NCI-H446 treated with DMSO at 0.1 percent for 48 hours (cell line): ENCODE measurements at regions not wholly inside any gene's neighbourhood (a gene's known extent, or its start where the extent isn't known, plus 50 kb on each side); places are given as distances from the start of the nearest gene placed in this dataset.

ENCODE experiments used
- DNase-seq: peaks from one replicate; lab custom pipeline; 2025; lab: John Stamatoyannopoulos, UW

DNA sequence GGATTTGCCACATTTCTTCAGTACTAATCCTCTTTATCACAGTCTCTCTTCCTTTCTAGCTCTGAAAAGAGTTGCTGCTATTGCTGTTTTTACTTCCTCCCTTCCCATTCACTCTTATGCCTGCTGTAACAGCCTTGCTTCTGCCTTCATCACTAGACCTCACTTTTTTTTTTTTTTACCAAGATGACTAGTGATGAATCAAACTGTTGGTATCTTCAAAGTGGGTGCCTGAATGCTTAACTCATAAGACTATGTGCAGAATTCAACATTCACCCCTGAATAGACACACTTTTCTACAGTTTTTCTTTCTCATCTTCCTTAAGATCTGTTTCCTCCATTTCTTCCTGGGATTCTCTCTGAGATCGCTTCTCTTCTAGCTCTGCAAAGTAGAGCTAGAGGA, 217.2 kb upstream of the HTR2A start:
- DNase-seq: no peak

DNA sequence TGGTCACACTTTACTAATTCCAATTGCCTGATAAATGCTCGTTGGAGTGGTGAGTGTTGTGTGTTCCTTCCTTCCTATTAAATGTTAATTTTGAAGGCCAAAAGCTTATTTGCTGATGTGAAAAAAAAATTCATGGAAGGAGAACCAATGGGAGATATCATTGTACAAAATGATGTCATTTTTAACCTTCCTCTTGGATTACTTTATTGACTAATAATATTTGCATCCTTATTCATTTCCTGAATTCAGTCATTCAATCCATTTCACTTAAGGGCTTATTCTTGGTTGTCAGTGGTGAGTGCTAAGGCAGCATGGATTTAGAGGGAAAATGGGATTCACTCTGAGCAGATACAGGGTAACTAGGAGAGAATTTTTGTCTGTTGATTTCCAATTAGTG, 216.0 kb upstream of the HTR2A start:
- no peak for DNase-seq

DNA sequence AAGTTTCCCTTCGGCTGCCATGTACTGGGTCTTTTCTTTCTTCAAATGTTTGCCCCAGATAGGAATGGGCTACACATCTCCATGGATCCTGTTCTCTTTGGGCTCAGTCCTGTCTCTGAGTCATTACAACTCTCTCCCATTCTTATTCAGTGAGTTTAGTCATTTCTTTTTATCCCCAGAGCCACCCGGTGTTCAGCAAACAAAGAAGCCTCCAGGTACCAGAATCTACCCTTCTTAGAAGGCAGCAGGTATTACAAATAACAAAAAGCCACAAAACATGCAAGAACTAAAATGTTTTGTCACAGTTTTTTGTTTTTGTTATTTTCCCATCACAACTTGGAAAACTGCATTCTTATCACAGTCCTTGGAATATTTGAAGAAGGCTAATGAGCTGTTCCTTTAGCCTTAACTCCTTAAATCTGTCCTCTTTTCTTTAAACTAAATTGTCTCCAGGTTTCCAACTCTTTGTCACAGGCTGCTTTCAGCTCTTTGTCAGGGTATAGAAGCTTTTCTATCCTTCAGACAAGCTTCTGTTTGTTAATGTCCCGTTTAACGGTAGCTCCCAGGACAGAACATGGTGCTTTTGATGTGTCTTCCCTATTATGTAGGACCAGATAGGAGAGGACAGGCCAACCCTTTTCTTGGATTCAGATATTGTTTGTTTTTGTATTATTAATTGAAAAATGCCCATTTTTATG, 215.5 kb upstream of the HTR2A start:
- no peak for DNase-seq

DNA sequence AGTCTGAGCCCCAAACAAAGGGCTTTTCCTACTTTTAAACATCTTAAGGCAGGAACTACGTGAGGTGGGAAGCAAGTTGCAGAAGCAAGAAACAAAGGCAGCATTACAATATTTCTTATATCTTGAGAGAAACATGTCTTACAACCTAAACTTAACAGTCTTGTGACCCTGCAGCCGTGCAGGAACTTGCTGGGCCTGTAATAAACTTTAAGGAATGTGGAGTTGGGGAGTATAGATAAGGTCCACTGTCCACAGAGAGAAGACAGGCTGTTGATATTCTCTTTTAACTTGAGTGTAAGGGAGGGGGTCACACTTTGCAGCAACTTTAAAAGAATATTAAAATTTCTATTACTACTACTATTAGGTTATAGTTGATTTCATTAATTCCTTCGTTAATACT, 214.6 kb upstream of the HTR2A start:
- DNase-seq: no peak

DNA sequence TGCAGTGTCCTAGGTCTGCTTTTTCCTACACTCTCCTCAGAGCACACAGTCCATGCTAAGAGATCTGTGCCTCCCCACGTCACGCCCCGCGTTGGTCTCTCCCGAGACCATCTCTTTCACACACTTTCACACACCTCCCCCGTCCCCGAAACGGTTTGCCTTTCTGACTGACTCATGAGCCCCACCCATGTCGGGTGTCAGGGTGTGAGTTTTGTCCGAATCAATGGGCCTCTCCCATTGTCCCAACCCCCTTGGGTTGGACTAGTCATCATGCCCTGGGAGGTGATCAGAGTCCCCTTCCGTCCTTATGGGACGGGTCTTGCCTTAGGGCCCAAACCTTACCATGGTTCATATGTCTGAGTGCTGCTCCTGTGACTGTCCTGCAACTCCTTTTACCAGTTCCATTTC, 214.0 kb upstream of the HTR2A start:
- DNase-seq: no peak

DNA sequence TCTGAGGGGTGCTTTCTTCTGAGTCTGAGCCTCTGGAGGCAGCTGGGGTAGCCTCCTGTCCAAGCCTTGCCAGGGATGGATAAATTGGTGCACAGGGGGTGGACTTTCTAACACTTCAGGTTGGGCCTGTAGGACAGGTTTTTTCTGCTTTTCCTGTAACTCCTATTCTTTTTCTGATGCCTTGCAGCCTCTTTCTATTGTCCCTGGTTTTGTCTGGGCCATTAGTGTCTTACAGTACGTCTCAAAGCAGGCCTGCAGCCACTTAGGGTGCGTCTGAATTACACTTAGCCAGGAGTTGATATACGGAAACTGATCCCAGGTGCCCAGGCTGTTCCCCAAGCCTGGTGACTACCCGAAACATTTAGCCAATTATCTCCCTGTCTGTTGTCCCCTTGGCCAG, 213.3 kb upstream of the HTR2A start:
- DNase-seq: no peak

DNA sequence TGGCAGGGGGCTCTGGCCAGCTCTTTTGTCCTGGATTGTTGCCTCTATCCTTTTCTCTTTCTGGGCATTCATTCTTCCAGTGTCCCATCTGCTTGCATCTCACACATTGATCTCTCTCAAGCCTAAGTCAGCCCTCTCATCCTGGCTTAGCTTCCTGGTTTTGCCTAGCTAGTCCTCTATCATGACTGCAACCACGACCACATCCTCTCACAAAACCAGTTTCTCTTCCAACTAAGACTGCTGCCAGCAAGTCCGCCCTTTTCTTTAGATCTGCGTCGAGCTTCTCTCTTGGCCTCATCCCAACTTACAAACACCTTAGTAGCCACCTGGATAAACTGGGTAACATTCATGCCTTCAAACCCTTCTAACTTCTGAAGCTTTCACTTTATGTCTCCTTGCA, 212.2 kb upstream of the HTR2A start:
- DNase-seq: no peak

DNA sequence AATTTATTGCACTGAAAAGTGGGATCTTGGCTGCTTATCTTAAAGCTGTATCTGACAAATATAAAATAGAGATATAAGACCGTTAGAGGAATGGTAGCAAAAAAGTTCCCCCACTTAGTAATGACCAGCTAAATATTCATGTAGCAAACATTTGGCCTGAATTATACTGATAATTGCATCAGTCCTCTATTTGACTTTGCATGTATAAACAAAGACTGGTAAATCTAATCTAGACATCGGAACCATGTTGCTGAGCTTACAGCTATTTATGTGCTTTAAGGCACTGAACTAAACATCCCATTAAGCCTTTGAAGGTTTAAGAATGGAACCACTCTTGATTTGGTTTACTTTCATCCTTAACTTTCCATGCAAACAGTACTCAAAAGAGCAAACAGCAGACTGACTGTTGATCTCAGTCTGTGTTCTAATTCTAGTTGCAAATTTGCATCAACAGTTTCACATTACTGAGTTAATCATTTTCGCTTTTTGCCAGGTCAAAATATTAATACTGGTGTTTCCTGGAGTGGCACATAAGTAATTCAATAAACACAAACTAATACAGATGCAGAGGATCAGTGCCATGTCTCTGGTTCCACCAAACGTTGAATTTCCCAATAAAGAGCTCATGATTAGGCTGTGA, 203.5 kb upstream of the HTR2A start:
- no peak for DNase-seq

DNA sequence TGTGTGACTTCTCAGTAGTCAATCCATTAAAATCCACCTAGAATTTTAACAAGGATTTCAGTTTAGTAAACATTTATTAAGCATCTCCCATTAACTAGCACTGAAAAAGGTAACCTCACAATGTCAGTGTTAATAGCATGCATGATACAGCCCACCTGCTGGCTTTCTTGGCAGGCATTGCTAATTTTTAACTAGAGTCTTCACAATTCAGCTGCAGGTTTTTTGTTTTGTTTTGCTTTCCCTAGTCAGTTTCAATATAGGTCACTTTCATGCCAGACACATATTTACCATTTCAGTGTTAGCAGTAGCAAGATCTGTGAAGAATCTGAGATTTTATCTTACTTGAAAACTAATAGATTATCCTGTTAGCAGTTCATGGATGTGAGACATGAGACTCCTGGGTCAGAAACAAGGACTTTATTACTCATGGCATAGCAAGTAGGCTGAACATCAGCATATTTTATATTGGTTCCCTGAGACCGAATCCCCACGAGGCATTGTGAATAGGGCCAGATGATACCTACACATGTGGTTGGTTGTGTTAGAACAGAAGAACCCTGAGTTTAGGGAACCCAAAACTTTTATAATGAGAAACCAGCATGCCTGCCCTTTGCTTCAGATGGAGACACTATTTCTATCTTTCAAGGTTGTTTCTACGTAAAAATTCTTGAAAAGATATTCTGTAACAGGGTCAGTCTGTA, 198.0 kb upstream of the HTR2A start:
- DNase-seq: no peak

DNA sequence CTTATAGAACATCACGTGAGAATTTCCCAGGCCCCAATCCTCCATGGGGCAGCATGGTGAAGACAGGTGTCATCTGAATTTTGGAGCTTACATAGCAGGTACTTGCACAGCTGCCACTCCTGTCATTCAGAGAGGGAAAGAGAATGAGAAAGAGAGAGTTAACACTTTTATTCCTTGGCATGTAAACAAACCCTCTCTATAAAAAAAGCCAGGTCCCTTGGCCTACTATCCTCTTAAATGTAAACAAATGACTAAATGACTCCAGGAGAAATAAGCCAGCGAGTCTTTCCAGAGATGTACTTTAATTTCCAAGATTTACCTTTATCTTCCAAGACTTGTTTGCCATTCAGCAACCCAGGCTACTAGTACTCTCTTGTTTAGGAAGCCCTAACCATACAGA, 195.3 kb upstream of the HTR2A start:
- DNase-seq: no peak

DNA sequence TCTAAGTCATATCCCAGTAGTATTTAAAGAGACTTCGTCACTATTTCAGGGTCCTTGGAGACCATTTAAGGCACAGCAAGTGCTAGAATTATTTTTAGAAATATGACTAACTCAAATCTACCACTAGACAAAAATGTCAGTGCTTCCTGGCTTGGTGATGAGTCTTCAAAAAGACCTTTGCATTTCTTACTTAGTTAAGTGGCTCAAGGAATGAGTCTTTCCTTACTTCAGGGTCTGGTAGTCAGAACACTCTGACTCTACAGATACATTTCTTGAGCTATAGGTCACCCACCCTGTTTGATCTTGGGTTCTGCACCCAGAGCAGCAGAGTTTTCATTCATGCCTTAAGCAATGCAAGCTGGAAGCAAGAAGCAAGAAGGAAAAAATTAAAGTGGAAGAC, 191.0 kb upstream of the HTR2A start:
- DNase-seq: no peak

DNA sequence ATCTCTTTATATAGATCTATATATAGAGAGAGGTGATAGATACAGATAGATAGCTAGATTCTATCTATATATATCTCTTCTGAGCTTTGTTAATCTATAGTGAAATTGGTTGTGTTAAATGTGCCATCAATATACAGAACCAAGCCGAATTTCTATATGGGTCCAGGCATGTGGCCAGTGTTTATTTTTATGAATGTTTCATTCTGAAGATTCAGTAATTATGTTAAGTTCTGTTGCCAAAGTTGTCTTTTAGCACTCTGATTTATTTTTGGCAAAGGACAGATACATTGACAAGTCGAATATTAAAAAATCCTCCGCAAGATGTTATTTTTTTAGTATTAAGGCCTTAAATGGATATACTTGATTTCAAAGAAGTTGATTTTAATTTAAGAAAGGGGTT, 190.4 kb upstream of the HTR2A start:
- DNase-seq: no peak

DNA sequence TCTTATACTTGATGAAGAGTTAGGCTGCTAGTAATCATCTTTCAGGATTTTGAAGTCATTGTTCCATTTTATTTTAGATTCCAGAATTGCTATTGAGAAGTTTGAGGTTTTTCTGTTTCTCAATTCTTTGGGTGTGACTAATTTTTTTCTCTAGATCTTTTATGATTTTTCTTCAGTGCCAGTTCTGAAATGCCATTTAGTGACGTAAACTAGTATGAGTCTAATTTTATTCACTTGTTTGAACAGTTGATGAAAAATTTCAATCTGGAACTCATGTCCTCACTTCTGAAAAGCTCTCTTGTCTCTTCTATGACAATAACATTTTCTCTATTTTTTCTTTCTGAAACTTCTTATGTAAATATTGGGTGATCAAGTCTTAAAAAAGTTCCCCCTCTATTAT, 188.5 kb upstream of the HTR2A start:
- DNase-seq: no peak

DNA sequence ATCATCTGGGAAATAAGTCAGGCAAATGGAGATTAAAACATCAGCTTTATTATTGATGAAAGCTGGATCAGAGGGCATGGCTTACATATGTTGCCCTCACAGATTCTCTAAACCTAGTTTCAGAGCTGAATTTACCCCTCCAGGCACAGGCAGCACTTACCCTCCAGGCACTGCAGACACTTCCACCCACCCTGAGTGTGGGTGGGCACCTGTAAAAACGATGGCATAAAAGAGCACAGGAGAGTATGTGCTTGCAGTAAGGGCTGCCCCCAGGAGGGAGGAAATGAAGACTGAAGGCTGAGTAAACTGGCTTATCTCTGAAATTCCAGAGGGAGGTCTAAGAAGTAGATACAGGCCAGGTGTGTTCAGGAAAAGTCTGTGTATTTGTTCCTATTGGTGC, 185.0 kb upstream of the HTR2A start:
- no peak for DNase-seq

DNA sequence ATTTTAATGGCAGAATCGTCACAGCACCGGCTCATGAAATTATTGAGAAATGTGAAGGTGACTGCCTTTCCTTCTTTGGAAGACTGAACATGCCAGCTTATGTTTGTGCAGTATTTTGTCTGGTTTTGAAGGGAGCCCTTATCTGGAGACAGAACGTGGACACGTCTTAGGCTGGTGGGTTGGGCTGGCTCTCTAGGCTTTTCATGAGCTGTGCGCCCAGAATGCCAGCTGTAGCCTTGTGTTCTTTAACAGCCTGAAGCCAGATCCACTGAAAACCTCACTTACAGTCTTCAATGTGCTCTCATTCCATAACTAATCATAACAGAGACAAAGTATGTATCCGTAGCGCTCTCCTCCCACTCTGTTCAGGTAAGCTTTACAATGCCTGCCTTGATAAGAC, 184.4 kb upstream of the HTR2A start:
- no peak for DNase-seq

DNA sequence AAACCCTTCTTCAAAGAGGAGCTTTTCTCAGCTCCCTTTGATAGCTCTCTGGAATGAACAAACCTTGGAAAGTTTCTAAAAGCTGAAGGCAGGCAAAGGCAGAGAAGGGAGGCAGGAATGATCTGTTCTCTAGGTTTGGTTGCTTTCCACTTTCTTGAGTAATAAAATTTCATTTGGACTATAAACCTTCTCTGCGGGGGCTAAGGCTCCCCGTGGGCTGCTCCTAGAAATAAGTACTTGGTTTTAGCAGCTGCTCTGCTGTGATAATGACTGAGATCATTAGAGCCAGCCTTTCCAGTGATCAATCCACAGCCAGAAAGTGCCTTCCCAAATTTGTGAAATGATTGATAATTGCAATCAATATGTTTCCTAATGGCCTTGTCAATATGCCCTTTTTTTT, 183.8 kb upstream of the HTR2A start:
- no peak for DNase-seq

DNA sequence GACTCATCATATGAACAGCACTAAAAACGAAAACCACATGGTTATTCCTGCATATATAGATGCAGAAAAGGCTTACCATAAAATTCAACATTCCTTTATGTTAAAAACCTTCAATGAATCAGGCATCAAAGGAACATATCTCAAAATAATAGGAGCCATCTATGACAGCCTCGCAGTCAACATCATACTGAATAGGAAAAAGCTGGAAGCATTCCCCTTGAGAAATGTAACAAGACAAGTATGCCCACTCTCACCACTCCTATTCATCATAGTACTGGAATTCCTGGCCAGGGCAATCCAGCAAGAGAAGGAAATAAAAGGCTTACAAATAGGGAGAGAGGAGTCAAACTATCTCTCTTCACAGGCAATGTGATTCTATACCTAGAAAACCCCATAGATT, 179.6 kb upstream of the HTR2A start:
- no peak for DNase-seq

DNA sequence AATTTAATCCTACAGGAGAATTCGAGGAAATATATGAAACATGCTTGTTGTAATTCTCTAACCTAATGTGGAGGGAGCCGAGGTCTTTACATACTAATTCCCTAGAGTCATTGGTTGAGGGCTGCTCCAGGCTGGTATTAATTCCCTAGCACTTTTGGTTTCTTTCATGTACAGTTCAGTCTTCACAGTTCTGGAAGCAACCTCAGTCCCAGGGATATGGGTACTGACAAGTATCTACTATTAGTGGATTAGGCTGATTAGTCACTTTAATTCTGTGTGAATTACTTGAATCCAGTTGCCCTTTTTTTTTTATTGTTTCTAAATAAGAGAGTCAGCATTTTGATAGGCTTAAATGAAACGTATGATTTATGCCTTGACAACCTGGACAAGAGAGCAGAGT, 172.3 kb upstream of the HTR2A start:
- no peak for DNase-seq

DNA sequence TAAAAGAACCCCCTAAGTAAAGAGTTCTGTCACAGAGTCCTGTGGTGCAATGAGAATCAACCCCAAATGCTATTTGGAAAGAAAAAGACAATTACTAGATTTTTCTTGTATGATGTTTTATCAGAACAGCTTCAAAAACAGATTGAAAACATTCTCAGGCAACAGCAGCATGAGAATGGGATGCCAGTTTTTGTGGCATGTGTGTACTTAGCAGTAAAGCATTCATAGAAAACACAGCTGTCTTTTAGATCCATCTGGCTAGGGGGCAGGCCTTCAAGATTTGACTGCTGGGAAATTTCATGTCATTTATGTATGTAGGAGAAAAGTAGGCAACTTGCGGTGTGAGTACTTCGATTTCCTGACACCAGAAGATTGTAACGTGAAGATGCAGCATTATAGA, 170.5 kb upstream of the HTR2A start:
- DNase-seq: no peak

DNA sequence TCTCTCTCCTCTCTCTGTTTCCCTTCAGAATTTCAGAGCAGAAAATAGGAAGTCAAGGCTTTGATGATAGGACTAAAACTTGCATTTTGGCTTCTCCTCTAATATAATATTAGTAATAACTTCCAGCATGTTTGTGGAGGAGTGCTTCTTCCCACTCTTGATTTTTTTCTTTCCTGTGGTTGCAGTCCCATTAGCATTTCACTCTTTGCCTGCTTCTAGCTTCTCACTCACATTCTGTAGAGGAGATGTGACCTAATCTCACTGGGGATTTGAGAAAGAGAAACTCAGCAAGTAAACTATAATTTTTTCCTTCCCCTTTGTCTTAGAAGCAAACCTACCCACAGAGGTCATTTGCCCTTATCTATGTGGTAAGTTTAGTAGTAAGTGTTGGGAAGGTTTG, 169.4 kb upstream of the HTR2A start:
- DNase-seq: no peak

DNA sequence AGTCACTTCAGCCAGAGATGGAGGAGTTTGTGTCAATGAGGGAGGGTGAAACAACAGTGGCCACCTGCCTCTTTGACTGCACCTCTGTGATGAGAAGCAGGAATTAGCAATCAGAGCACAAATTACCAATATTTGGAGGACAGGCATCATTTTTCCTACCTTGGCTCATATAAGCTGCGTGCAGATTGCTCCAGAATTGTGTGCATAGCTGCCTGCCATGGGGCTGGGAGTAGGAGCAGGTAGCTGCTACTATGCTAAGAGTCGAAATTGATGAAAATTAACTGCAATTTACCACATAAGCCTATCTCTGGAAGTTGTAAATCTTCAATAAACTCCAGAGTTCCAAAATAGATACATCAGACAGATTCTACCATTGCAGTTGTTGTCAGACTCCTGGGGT, 167.5 kb upstream of the HTR2A start:
- no peak for DNase-seq

DNA sequence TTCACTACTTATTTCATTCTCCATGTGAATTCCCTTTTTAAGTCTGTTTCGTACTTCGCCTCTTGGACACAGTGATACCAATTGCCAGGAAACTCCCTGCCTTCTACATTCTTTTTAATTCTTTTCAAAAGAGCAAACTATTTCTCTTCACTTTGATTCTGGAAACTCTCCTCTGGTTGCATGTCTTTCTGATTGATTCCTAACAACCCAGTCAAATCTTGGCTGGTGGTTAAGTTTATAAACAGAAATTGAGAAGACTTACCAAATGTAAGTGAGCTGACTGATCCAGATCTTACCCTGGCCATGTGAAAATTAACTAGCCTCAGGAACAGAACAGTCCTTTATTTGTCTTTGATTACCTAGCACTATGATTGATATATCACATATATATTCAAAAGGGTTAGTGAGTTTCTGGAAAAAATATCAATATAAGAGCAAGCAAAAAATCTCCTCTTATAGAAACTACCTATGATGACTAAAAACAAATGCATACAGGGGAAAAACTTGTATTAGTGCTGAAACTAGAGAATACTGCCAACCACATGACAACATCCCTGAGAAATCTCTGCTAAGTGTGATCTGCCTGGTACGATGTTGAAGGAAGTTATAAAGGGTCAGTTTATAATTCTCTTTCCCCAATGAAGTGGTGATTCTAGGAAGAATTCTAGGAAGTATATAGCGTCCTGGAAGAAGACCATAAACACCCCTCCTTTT, 152.6 kb upstream of the HTR2A start:
- DNase-seq: no peak

DNA sequence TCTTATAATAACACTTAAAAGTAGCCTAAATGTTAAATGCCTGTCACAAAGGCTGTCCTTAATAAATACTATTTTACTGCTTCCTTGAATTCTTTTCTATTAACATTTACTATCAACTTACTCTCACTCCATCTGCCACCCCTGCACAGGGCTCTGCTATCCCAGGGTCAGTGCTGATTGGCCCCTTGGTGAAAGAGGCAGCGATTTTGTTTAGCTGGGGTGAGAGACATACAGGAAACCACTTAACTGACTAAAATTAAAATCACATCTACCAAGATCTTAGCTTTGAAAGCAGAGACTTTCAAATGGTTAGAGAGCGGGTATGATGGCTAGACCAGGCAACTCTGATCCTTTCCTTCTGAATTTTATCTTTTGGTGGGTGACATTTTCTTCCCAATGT, 149.9 kb upstream of the HTR2A start:
- DNase-seq: no peak
